ENCODE measurements at regions not wholly inside any gene's neighbourhood (a gene's known extent, or its start where the extent isn't known, plus 50 kb on each side); places are given as distances from the start of the nearest gene placed in this dataset.
"Not testable (repeated sequence)": the region's sequence is repeated elsewhere in the genome, so short reads cannot be mapped to it uniquely, and the experiment has no call there.

- not testable (repeated sequence) for FAIRE-seq
These were observed 454.3 kb upstream of the SLITRK6 start for GRCh38 chr13:86253497-86253896.

GRCh38 chr13:86255820-86256219, 456.6 kb upstream of the SLITRK6 start:
- FAIRE-seq = not testable (repeated sequence)

- FAIRE-seq = no peak
These were observed 470.3 kb upstream of the SLITRK6 start for GRCh38 chr13:86269511-86269910.

DNA sequence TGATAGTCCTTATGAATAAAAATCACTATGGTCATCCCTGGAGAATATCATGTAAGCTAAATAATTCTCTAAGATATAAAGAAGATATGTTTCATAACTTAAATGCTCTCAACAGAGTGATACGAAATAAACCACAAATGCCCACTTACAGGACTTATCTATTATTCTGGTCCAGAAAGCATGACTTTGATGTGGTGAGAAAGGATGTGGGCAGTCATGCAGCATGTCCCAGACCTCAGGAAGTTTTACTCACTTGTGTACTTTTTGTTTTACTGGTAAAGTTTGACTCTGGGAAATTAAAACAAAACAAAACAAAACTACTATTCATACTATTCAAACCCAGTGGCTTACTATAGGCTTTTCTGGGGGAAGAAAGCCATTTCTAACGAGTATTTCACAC, 483.2 kb upstream of the SLITRK6 start:
- no peak for FAIRE-seq

DNA sequence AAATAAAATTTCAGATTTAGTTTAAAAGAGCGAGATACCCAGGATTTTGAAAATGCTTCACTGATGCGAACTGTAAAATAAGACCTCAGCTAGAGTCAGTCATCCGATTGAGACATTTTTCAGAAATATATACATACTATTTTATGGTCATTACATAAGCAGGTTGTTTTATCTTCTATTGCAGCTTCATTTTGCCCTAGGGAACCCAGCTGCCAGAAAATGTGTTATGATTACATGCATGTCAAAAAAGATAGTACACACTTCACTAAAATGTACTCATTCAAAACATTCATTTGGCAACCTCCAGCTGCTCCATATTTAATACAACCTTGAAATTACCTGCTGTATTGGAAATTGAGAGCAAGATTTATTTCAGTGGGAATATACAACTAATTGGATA, 483.8 kb upstream of the SLITRK6 start:
- no peak for FAIRE-seq

DNA sequence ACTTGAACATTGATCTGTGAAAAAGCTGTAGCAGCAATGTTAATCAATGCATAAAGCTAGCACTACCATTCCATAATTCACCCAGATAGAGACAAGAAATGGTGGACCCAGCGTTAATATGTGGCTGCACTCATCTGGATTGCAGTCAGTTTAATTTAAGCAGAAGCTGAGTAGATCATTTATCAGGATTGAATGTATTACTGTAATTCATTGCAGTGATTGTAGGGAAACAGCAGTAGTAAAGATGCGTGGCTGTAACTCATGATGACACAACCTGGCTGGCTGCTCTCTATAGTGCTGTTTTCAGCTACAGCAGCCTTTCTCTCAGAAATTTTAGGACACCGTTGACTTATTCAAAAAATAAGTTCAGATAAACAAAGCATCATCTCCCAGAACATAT, 499.5 kb upstream of the SLITRK6 start:
- no peak for FAIRE-seq

GRCh38 chr13:86299128-86299527, 499.9 kb upstream of the SLITRK6 start:
- no peak for FAIRE-seq

DNA sequence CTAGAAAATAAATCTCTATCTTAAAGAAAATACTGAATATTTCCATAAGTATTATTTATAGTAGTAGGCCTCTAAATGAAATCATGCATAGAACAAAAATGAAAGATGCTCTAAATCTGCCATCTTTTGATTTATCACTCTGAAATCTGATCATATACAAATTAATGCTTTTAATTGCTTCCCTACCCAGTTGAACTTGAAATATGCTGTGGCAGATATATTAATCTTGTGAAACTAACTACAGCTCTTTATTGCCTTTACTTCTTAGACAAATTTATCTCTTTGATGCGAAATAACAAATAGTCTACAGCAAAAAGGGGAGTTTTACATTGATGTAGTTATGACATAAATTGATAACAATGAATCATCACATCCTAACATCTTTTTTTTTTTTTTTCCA, 510.7 kb upstream of the SLITRK6 start:
- no peak for FAIRE-seq

GRCh38 chr13:86313421-86313820, 514.2 kb upstream of the SLITRK6 start:
- no peak for FAIRE-seq

- FAIRE-seq = no peak
These were observed 519.2 kb upstream of the SLITRK6 start for GRCh38 chr13:86318450-86318849.

DNA sequence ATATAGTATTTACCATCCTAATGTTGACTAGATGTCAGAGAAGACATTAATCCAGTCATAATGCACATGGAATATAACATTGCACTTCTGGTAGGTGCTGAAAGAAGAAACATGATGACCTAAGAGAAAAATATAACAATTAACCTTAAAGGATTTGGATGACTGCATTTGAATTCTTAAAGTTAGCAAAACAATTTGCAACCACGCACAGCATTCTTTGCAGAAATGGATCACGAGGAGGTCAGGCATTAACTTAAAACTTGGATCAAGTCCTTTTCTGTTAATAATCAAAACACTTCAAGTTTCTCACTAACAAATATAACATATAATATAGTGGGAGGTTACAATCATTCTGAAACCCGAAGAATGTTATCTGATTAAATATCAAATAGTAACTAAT, 525.0 kb upstream of the SLITRK6 start:
- no peak for FAIRE-seq

DNA sequence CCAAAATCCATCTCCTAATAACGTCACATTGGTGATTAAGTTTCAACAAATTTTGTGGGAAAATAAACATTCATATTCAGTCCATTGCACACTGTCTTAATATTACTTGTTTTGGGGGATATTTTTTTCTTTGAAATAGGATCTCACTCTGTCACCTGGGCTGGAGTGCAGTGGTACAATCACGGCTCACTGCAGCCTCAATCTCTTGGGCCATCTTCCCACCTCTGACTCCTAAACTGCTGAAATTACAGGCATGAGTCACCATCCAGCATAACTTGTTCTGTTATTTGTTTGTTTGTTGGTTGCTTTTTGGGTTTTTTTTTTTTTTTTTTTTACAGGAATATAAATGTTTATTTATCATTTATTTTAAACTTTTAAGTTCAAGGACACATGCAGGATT, 556.1 kb upstream of the SLITRK6 start:
- no peak for FAIRE-seq

- no peak for FAIRE-seq
These were observed 557.9 kb upstream of the SLITRK6 start for GRCh38 chr13:86357106-86357505.

DNA sequence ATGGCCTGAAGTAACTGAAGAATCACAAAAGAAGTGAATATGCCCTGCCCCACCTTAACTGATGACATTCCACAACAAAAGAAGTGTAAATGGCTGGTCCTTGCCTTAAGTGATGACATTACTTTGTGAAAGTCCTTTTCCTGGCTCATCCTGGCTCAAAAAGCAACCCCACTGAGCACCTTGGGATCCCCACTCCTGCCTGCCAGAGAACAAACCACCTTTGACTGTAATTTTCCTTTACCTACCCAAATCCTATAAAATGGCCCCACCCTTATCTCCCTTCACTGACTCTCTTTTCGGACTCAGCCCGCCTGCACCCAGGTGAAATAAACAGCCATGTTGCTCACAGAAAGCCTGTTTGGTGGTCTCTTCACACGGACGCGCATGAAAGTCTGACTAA, 564.5 kb upstream of the SLITRK6 start:
- not testable (repeated sequence) for FAIRE-seq

DNA sequence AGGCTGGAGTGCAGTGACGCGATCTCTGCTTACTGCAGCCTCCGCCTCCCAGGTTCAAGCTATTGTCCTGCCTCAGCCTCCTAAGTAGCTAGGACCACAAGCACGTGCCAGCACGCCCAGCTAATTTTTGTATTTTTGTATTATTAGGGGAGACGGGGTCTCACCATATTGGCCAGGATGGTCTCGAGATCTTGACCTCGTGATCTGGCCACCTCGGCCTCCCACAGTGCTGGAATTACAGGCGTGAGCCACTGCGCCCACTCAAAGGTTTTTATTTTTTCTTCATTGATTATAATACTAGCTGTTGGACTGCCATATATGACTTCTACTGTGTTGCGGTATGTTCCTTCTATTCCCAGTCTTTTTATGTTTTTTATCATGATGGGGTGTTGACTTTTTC, 569.7 kb upstream of the SLITRK6 start:
- FAIRE-seq = no peak

- FAIRE-seq = no peak
These were observed 578.2 kb upstream of the SLITRK6 start for GRCh38 chr13:86377451-86377850.

DNA sequence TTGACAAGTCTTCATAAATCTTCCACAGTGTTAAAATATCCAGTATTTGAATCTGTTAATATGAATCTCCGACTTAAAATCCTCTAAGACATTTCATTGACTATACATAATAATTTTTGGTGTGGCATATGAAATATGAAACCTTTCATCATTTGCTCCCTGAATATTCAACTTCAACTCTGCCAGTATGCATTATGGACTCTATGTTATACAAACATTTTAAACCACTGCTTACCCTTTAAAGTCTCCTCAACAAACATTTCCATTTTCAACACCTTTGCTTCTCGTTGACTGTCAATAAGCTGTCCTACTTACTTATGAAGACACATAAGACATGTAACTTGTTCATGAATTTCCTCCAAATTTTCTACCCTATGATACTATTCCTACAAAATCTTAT, 579.4 kb upstream of the SLITRK6 start:
- FAIRE-seq = no peak

GRCh38 chr13:86383151-86383550, 583.9 kb upstream of the SLITRK6 start:
- FAIRE-seq = no peak

DNA sequence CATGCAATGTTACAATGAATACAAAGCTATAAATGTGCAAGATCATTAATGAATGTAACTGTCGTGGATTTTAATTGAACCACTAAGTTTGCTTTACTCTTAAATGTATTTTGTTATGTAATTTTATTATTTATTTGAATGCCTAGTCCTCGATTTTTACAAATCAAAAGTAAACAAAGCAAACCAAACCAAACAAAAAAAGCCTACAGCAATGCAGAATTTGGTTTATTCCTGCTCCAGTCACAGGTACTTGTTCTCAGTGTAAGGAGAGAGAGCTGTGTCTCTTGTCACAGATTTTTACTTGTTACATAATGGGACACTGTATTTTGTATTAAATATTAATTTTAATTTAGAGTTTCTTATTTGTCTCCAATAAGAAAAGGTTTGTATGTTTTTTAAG, 584.3 kb upstream of the SLITRK6 start:
- no peak for FAIRE-seq

DNA sequence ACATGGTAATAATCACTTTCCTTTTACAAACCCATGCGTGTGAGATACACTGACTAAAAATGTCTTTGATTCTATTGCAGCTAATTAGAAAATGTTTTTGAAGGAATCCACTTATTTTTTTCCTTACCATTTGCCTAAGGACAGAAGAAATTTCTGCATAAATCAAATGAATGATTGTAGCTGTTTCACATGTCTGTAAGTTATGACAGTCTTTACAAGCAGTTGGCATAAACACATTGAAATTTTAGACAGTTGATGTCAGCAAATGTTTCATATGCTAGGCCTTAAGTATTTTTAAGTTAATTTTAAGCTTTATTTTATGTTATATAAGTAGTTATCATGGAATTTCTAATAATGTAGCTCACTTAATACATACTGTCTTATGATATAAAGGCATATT, 598.4 kb upstream of the SLITRK6 start:
- peak; percentile 41 for FAIRE-seq

- FAIRE-seq = no peak
These were observed 600.4 kb upstream of the SLITRK6 start for GRCh38 chr13:86399572-86399971.

GRCh38 chr13:86402500-86402899, 603.3 kb upstream of the SLITRK6 start:
- no peak for FAIRE-seq

DNA sequence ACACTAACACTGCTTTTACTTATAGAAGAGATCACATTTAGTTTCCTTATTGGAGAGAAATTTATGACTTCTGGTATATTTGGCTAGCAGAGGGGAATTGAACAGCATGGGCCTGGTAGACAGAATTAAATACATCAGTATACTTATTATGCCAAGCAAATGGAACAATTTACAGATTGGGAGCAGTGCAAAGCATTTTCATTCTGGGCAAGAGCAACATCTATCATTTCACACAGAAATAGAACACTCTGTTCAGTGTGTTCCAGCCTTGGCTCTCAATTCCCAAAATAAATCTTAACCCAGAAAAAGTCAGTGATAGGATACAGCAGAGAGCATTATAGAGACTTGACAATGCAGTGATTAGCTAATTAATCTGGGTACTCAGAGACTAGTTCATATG, 604.0 kb upstream of the SLITRK6 start:
- FAIRE-seq = no peak

- FAIRE-seq = no peak
These were observed 610.4 kb upstream of the SLITRK6 start for GRCh38 chr13:86409466-86410241.

DNA sequence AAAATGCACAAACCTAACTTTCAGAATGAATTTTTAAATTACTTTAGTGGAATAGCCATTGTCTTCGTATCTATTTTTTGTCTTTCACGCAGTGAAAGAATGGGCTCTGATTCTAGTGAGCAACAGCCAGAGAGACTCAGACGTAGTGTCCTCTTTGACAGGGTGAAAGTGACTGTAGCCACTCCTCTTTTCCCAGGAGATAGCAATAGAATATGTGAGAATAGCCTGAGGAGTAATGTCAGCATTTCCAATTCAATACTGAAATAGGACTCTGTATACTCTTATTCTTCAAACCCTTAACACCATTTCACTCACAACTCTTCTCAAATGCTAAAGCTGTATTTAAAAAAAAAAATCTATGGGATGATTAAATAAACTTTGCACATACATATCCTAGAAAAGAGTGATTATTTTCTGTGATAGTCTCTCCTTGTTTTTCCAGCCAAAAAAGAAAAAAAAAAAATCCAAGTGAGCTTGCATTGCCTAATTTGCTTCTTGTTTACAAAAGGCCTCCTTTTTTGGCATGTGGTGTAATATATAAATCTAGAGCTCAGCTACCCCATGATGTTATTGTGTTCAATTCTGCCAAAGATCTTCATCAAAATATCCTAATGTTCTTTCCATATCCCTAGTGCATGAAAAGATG, 626.1 kb upstream of the SLITRK6 start:
- no peak for FAIRE-seq
